ENCODE measurements at regions not wholly inside any gene's neighbourhood (a gene's known extent, or its start where the extent isn't known, plus 50 kb on each side); places are given as distances from the start of the nearest gene placed in this dataset.
"Not testable (repeated sequence)": the region's sequence is repeated elsewhere in the genome, so short reads cannot be mapped to it uniquely, and the experiment has no call there.

- no peak for DNase-seq
Observed at GRCh38 chr10:35881320-35881719, 239.2 kb upstream of the FZD8 start.

- no peak for DNase-seq
Observed at GRCh38 chr10:35876248-35876647, 234.2 kb upstream of the FZD8 start.

GRCh38 chr10:35875016-35875676, 233.1 kb upstream of the FZD8 start:
- no peak for DNase-seq

- no peak for DNase-seq
Observed at GRCh38 chr10:35874311-35875015, 232.4 kb upstream of the FZD8 start.

- no peak for DNase-seq
Observed at GRCh38 chr10:35872671-35873070, 230.6 kb upstream of the FZD8 start.

GRCh38 chr10:35870665-35871310, 228.7 kb upstream of the FZD8 start:
- DNase-seq: no peak

GRCh38 chr10:35858676-35859283, 216.7 kb upstream of the FZD8 start:
- DNase-seq: not testable (repeated sequence)

GRCh38 chr10:35857860-35858259, 215.8 kb upstream of the FZD8 start:
- no peak for DNase-seq

GRCh38 chr10:35855155-35855947, 213.3 kb upstream of the FZD8 start:
- DNase-seq: no peak

- no peak for DNase-seq
Observed at GRCh38 chr10:35854661-35855060, 212.6 kb upstream of the FZD8 start.

GRCh38 chr10:35852721-35853120, 210.6 kb upstream of the FZD8 start:
- DNase-seq: no peak

GRCh38 chr10:35848412-35848811, 206.3 kb upstream of the FZD8 start:
- DNase-seq: no peak

- no peak for DNase-seq
Observed at GRCh38 chr10:35844686-35845085, 202.6 kb upstream of the FZD8 start.

GRCh38 chr10:35843524-35844181, 201.6 kb upstream of the FZD8 start:
- no peak for DNase-seq

- DNase-seq: no peak
Observed at GRCh38 chr10:35838054-35838453, 196.0 kb upstream of the FZD8 start.

GRCh38 chr10:35835545-35835944, 193.4 kb upstream of the FZD8 start:
- no peak for DNase-seq

- no peak for DNase-seq
Observed at GRCh38 chr10:35834877-35835494, 192.9 kb upstream of the FZD8 start.

GRCh38 chr10:35827783-35828182, 185.7 kb upstream of the FZD8 start:
- no peak for DNase-seq

- DNase-seq: no peak
Observed at GRCh38 chr10:35824704-35825103, 182.6 kb upstream of the FZD8 start.

- DNase-seq: no peak
Observed at GRCh38 chr10:35822316-35822715, 180.2 kb upstream of the FZD8 start.

- DNase-seq: no peak
Observed at GRCh38 chr10:35821339-35821911, 179.3 kb upstream of the FZD8 start.

GRCh38 chr10:35819736-35820135, 177.6 kb upstream of the FZD8 start:
- DNase-seq: no peak

Measured in stimulated activated CD4-positive, alpha-beta T cell treated with anti-CD3 and anti-CD28 coated beads, Interleukin-2, amount 100 ng/mL, for 24 hours (primary cell).